Cardiac muscle cell (in vitro differentiated cells and primary cell): ENCODE measurements at regions not wholly inside any gene's neighbourhood (a gene's known extent, or its start where the extent isn't known, plus 50 kb on each side); places are given as distances from the start of the nearest gene placed in this dataset.

ENCODE experiments used
- DNase-seq, 2 donors: peaks; one replicate each; pipeline versions ENCODE4 v3.0.0 to v3.0.0-alpha.2; 2010 to 2017; ENCODE audit warnings: low read depth in 1 of 2, low spot score in 1 of 2
- H3K27ac ChIP-seq: fragments of 200-600 bp; sonication (generic); 2 replicates; pipeline ENCODE4 v1.5.1; 2016
- H3K27me3 ChIP-seq: fragments of 200-600 bp; sonication (generic); 2 replicates; pipeline ENCODE4 v1.6.0; 2016; ENCODE audit warnings: control low read depth
- H3K36me3 ChIP-seq: fragments of 200-600 bp; sonication (generic); 2 replicates; pipeline ENCODE4 v1.5.1; 2016; ENCODE audit warnings: control low read depth
- H3K4me1 ChIP-seq: fragments of 200-600 bp; sonication (generic); 2 replicates; pipeline ENCODE4 v1.8.1; 2017; ENCODE audit warnings: low read depth, mild to moderate bottlenecking, mixed run types
- H3K4me3 ChIP-seq: fragments of 200-600 bp; sonication (generic); 2 replicates; pipeline ENCODE4 v1.5.1; 2016; ENCODE audit warnings: mild to moderate bottlenecking
- H3K9me3 ChIP-seq: fragments of 200-600 bp; sonication (generic); 2 replicates; pipeline ENCODE4 v1.5.1; 2017; ENCODE audit warnings: low read depth, mild to moderate bottlenecking, control low read depth
- TF ChIP-seq, protein P1 (sequence below): IDR thresholded peaks from 2 replicates; pipeline ENCODE4 v1.5.1; 2012; ENCODE audit warnings: low read depth, mild to moderate bottlenecking, low read length

DNA sequence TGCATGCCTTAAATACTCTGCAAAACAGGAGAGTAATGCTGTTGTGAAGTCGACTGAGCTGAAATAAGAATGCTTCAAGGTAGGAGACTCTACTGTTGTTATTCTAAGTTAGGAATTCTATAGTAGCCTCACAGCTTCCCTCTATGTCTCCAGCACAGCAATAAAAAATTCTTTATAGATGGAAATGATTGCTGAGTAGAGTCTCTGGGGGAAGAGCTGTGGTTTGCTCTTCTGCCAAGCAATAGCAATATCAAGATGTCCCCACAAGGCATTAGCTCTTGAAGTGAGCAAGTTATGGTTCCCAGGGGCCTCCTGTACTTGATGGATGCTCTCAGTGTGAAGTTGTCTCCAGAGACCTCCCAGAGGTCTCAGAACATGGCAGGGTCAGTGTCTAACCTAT, 880.6 kb upstream of the FRG1 start:
- DNase-seq = no peak
- H3K4me3 ChIP-seq = no peak overlapping the region
- H3K27me3 ChIP-seq = no peaks in the 10 kb centered on the region

GRCh38 chr4:189062047-189062820, 878.4 kb upstream of the FRG1 start:
- no peak overlapping the region for H3K4me3 ChIP-seq
- H3K9me3 ChIP-seq = no peaks in the 10 kb centered on the region
- H3K4me1 ChIP-seq = no peaks in the 10 kb centered on the region
- no peak for DNase-seq
- TF ChIP-seq, protein P1, sequence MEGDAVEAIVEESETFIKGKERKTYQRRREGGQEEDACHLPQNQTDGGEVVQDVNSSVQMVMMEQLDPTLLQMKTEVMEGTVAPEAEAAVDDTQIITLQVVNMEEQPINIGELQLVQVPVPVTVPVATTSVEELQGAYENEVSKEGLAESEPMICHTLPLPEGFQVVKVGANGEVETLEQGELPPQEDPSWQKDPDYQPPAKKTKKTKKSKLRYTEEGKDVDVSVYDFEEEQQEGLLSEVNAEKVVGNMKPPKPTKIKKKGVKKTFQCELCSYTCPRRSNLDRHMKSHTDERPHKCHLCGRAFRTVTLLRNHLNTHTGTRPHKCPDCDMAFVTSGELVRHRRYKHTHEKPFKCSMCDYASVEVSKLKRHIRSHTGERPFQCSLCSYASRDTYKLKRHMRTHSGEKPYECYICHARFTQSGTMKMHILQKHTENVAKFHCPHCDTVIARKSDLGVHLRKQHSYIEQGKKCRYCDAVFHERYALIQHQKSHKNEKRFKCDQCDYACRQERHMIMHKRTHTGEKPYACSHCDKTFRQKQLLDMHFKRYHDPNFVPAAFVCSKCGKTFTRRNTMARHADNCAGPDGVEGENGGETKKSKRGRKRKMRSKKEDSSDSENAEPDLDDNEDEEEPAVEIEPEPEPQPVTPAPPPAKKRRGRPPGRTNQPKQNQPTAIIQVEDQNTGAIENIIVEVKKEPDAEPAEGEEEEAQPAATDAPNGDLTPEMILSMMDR = no peak
- H3K36me3 ChIP-seq = no peaks in the 10 kb centered on the region
- H3K27ac ChIP-seq = no peak overlapping the region
- no peaks in the 10 kb centered on the region for H3K27me3 ChIP-seq

More for the DNA sequence above, 880.6 kb upstream of the FRG1 start:
- H3K36me3 ChIP-seq = no peaks in the 10 kb centered on the region
- no peaks in the 10 kb centered on the region for H3K9me3 ChIP-seq
- H3K27ac ChIP-seq = no peak overlapping the region
- TF ChIP-seq, protein P1 = no peak
- H3K4me1 ChIP-seq = no peaks in the 10 kb centered on the region

- Histone ChIP-seq H3K9me3 (no peaks in the 10 kb centered on the region), H3K27ac (no peak overlapping the region), H3K4me1 (no peaks in the 10 kb centered on the region), H3K4me3 (no peak overlapping the region), H3K36me3 (no peaks in the 10 kb centered on the region), H3K27me3 (no peaks in the 10 kb centered on the region)
- TF ChIP-seq, protein P1 = no peak
- DNase-seq = no peak
Observed at GRCh38 chr4:189069772-189070171, 870.9 kb upstream of the FRG1 start.

DNA sequence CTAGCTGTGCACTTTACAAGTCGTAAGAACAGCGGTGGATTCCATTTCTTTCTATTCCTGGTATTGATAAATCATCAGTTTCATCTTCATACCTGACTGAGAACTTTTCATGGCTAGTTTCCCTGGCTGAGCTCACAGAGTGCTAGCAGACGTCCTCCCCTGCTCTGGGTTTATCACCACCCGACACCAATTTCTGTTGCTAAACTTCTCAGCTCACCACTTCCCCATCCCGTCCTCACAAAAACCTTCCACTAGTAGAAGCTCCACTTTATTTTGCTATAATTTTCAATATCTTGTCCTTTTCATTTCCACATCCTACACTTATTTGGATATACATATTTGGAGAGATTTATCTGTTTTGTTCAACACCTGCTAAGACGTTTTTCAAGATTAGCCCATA, 869.4 kb upstream of the FRG1 start:
- DNase-seq = no peak
- Histone ChIP-seq H3K36me3 (no peaks in the 10 kb centered on the region), H3K4me1 (no peaks in the 10 kb centered on the region), H3K27ac (no peak overlapping the region), H3K9me3 (no peaks in the 10 kb centered on the region), H3K27me3 (no peaks in the 10 kb centered on the region), H3K4me3 (no peak overlapping the region)
- TF ChIP-seq, protein P1 = no peak

GRCh38 chr4:189073739-189074138, 866.9 kb upstream of the FRG1 start:
- Histone ChIP-seq H3K9me3 (no peaks in the 10 kb centered on the region), H3K27me3 (no peaks in the 10 kb centered on the region), H3K4me3 (no peak overlapping the region), H3K27ac (no peak overlapping the region), H3K36me3 (no peaks in the 10 kb centered on the region), H3K4me1 (no peaks in the 10 kb centered on the region)
- DNase-seq = peak in 1 of 2 donors; percentile 41
- TF ChIP-seq, protein P1 = no peak

GRCh38 chr4:189081826-189082225, 858.8 kb upstream of the FRG1 start:
- Histone ChIP-seq H3K4me3 (no peak overlapping the region), H3K27ac (no peak overlapping the region), H3K36me3 (no peaks in the 10 kb centered on the region), H3K27me3 (no peaks in the 10 kb centered on the region), H3K9me3 (no peaks in the 10 kb centered on the region), H3K4me1 (no peaks in the 10 kb centered on the region)
- TF ChIP-seq, protein P1 = no peak
- DNase-seq = no peak
